Esophagus muscularis mucosa (tissue), 4 donors: ENCODE measurements at regions not wholly inside any gene's neighbourhood (a gene's known extent, or its start where the extent isn't known, plus 50 kb on each side); places are given as distances from the start of the nearest gene placed in this dataset.

Source experiments
- CTCF ChIP-seq, 3 experiments: fragments of 200-600 bp in 2 of 3; fragments of 450-650 bp in 1 of 3; sonication (generic) in 2 of 3; IDR thresholded peaks; one replicate each; pipeline ENCODE4 v1.5.1; 2017 to 2019; ENCODE audit warnings: antibody characterized with exemption in 3 of 3, mild to moderate bottlenecking in 2 of 3, moderate library complexity in 1 of 3
- EP300 ChIP-seq: sonication (generic); formaldehyde crosslinking; IDR thresholded peaks from one replicate; pipeline ENCODE4 v1.6.1; 2017; ENCODE audit warnings: antibody characterized with exemption
- POLR2A ChIP-seq: fragments of 450-650 bp; IDR thresholded peaks from one replicate; pipeline ENCODE4 v1.6.1; 2017; ENCODE audit warnings: antibody characterized with exemption, moderate library complexity, mild to moderate bottlenecking, low read depth

GRCh38 chrX:13923289-13923688 lies 106.4 kb upstream of the GPM6B start:
- TF ChIP-seq POLR2A (no peak), CTCF (IDR thresholded peaks at IDR 0.05) (no peak), EP300 (no peak)
